Fibroblast of peridontal ligament (primary cell): ENCODE measurements at regions not wholly inside any gene's neighbourhood (a gene's known extent, or its start where the extent isn't known, plus 50 kb on each side); places are given as distances from the start of the nearest gene placed in this dataset.

Experiments used
- DNase-seq: peaks from one replicate; pipeline ENCODE4 v3.0.0-alpha.2; 2010; ENCODE audit errors: extremely low read depth

- DNase-seq, result peak; percentile 69
Observed at GRCh38 chr2:167509586-167509985, 621.3 kb downstream of the XIRP2 start.

- DNase-seq, result no peak
Observed at GRCh38 chr2:167508709-167509108, 620.4 kb downstream of the XIRP2 start.

GRCh38 chr2:167506395-167506794, 618.1 kb downstream of the XIRP2 start:
- DNase-seq, result no peak

GRCh38 chr2:167504695-167505094, 616.4 kb downstream of the XIRP2 start:
- DNase-seq, result no peak

- no peak for DNase-seq
Observed at GRCh38 chr2:167504061-167504460, 615.8 kb downstream of the XIRP2 start.

- DNase-seq, result no peak
Observed at GRCh38 chr2:167501618-167502017, 613.3 kb downstream of the XIRP2 start.

GRCh38 chr2:167493862-167494261, 605.6 kb downstream of the XIRP2 start:
- no peak for DNase-seq

GRCh38 chr2:167492486-167492885, 604.2 kb downstream of the XIRP2 start:
- DNase-seq, result no peak

- DNase-seq, result no peak
Observed at GRCh38 chr2:167491788-167492187, 603.5 kb downstream of the XIRP2 start.

- DNase-seq, result no peak
Observed at GRCh38 chr2:167490455-167490854, 602.2 kb downstream of the XIRP2 start.

GRCh38 chr2:167489325-167489724, 601.0 kb downstream of the XIRP2 start:
- no peak for DNase-seq

GRCh38 chr2:167487728-167488127, 599.4 kb downstream of the XIRP2 start:
- DNase-seq, result no peak

- DNase-seq, result no peak
Observed at GRCh38 chr2:167484875-167485274, 596.6 kb downstream of the XIRP2 start.

GRCh38 chr2:167480986-167481309, 592.7 kb downstream of the XIRP2 start:
- no peak for DNase-seq

- DNase-seq, result peak; percentile 1
Observed at GRCh38 chr2:167480232-167480985, 592.1 kb downstream of the XIRP2 start.

- no peak for DNase-seq
Observed at GRCh38 chr2:167478196-167478595, 589.9 kb downstream of the XIRP2 start.

GRCh38 chr2:167475791-167476190, 587.5 kb downstream of the XIRP2 start:
- no peak for DNase-seq

GRCh38 chr2:167471734-167472133, 583.5 kb downstream of the XIRP2 start:
- DNase-seq, result no peak

- DNase-seq, result no peak
Observed at GRCh38 chr2:167471332-167471731, 583.1 kb downstream of the XIRP2 start.

GRCh38 chr2:167462379-167462778, 574.1 kb downstream of the XIRP2 start:
- DNase-seq, result no peak

- DNase-seq, result no peak
Observed at GRCh38 chr2:167454036-167454435, 565.8 kb downstream of the XIRP2 start.

- DNase-seq, result no peak
Observed at GRCh38 chr2:167451496-167452289, 563.4 kb downstream of the XIRP2 start.

- no peak for DNase-seq
Observed at GRCh38 chr2:167450364-167450763, 562.1 kb downstream of the XIRP2 start.
